GM12878 (cell line): ENCODE measurements at regions not wholly inside any gene's neighbourhood (a gene's known extent, or its start where the extent isn't known, plus 50 kb on each side); places are given as distances from the start of the nearest gene placed in this dataset.

Experiments used
- ATAC-seq: fragments of 200-7000 bp; cut with Tn5 transposase; 3 replicates; pipeline ENCODE4 v1.9.1; 2020; ENCODE audit warnings: mild to moderate bottlenecking, moderate library complexity
- BruUV-seq: library from RNA; stranded (reverse); fragments of 400-500 nt; replicated peaks from 2 replicates; lab custom pipeline; 2021; lab: Mats Ljungman, UMichigan
- CTCF ChIA-PET: fragments of 300-600 bp; sonication (Branson Sonifier 250); formaldehyde crosslinking; extraction: SDS; loops from one replicate; lab custom pipeline; 2021; ENCODE audit warnings: inconsistent platforms; lab: Yijun Ruan, JAX
- POLR2A ChIA-PET: fragments of 350-600 bp; formaldehyde crosslinking; extraction: SDS; loops from one replicate; lab custom pipeline; 2021; ENCODE audit warnings: inconsistent platforms; lab: Charles Lee
- RAD21 ChIA-PET: fragments of 300-600 bp; sonication (Branson Sonifier 250); formaldehyde crosslinking; loops from one replicate; lab custom pipeline; 2023; ENCODE audit warnings: antibody characterized with exemption; ENCODE audit not compliant: unreplicated experiment; lab: Charles Lee
- SMC1A ChIA-PET: fragments of 300-600 bp; sonication (Branson Sonifier 250); formaldehyde crosslinking; loops from one replicate; lab custom pipeline; 2023; ENCODE audit not compliant: unreplicated experiment, uncharacterized antibody; lab: Charles Lee
- DNase-seq: peaks from one replicate; pipeline ENCODE4 v3.0.0-alpha.2; 2011; ENCODE audit warnings: low read depth, low spot score
- FAIRE-seq: peaks from 3 replicates; lab custom pipeline; 2011; peaks lifted over from hg19 to GRCh38; lab: Jason Lieb, UNC
- H2AFZ ChIP-seq: 2 replicates; pipeline ENCODE4 v1.6.0; 2011; ENCODE audit warnings: low read depth, low read length, control low read depth; ENCODE audit not compliant: control insufficient read depth
- H3K27ac ChIP-seq: 2 replicates; pipeline ENCODE4 v1.5.1; 2011; ENCODE audit warnings: control low read depth; ENCODE audit not compliant: control insufficient read depth, insufficient read depth
- H3K27me3 ChIP-seq, 2 experiments: replicated peaks in 1 of 2; 2 replicates each; pipeline versions ENCODE4 v1.6.0 to v1.6.1; 2011; ENCODE audit warnings: low read length in 1 of 2; ENCODE audit not compliant: control insufficient read depth in 2 of 2, insufficient read depth in 2 of 2
- H3K36me3 ChIP-seq, 2 experiments: 2 replicates each; pipeline ENCODE4 v1.5.1; 2011; ENCODE audit warnings: low read length in 1 of 2; ENCODE audit not compliant: control insufficient read depth in 2 of 2, insufficient read depth in 2 of 2
- H3K4me1 ChIP-seq: 2 replicates; pipeline ENCODE4 v1.6.1; 2011; ENCODE audit warnings: mild to moderate bottlenecking, low read length, moderate library complexity, mixed read lengths; ENCODE audit not compliant: control insufficient read depth, insufficient read depth
- H3K4me2 ChIP-seq: 2 replicates; pipeline ENCODE4 v1.6.0; 2011; ENCODE audit warnings: control low read depth; ENCODE audit not compliant: control insufficient read depth, insufficient read depth
- H3K4me3 ChIP-seq: fragments of 200-600 bp; sonication (generic); 2 replicates; pipeline ENCODE4 v1.5.1; 2016
- H3K79me2 ChIP-seq: 2 replicates; pipeline ENCODE4 v1.6.0; 2011; ENCODE audit warnings: low read length; ENCODE audit not compliant: control insufficient read depth, insufficient read depth
- H3K9ac ChIP-seq: 2 replicates; pipeline ENCODE4 v1.8.0; 2011; ENCODE audit warnings: low read length, control low read depth, mixed read lengths; ENCODE audit not compliant: control insufficient read depth, insufficient read depth
- H3K9me3 ChIP-seq: replicated peaks from 3 replicates; pipeline ENCODE4 v1.5.1; 2011; ENCODE audit warnings: mild to moderate bottlenecking, low read length; ENCODE audit not compliant: control insufficient read depth, insufficient read depth
- H4K20me1 ChIP-seq: 2 replicates; pipeline ENCODE4 v1.6.0; 2011; ENCODE audit not compliant: control insufficient read depth, insufficient read depth
- ATF7 ChIP-seq: fragments of 450-650 bp; IDR thresholded peaks from 2 replicates; pipeline ENCODE4 v1.6.1; 2016; ENCODE audit warnings: low read depth, mild to moderate bottlenecking
- GABPA ChIP-seq: IDR thresholded peaks from 2 replicates; pipeline ENCODE4 v1.6.1; 2014; ENCODE audit warnings: antibody characterized with exemption, low read depth, mild to moderate bottlenecking, inconsistent platforms
- NKRF ChIP-seq: fragments of 450-650 bp; conservative IDR thresholded peaks from 2 replicates; pipeline ENCODE4 v1.6.1; 2017; ENCODE audit warnings: mild to moderate bottlenecking, moderate library complexity
- RELA ChIP-seq: fragments of 450-650 bp; IDR thresholded peaks from 2 replicates; pipeline ENCODE4 v1.8.0; 2014; ENCODE audit warnings: borderline replicate concordance; ENCODE audit not compliant: partially characterized antibody
- WGBS: methylation state at CpG from one replicate; pipeline ENCODE4 v1.1.6; 2016; ENCODE audit warnings: low lambda C conversion rate; ENCODE audit not compliant: insufficient replicate concordance, insufficient coverage; ENCODE audit errors: missing lambda C conversion rate; 5-methylcytosine and 5-hydroxymethylcytosine counted together
- in situ Hi-C: fragments of 300-500 bp; cut with MboI; formaldehyde crosslinking; loops from 9 replicates; pipeline ENCODE4 v1.14.3; 2018; ENCODE audit warnings: mixed read lengths
- intact Hi-C: fragments of 100-400 bp; cut with micrococcal nuclease; formaldehyde crosslinking; loops from one replicate; pipeline ENCODE4 v1.14.2; 2022; ENCODE audit not compliant: unreplicated experiment

GRCh38 chr5:155633338-155633957 is 619.9 kb downstream of the KIF4B start:
- ChIA-PET CTCF (interaction anchor here (0.9 kb wide), 1 partner anchor 15 kb away, joined by 3 read pairs; no protein-coding TSS in a partner anchor), RAD21 (no interaction called here), SMC1A (no interaction called here), POLR2A (no interaction called here)
- no TSS peak for BruUV-seq
- H3K4me2 ChIP-seq: no peak overlapping the region
- no peak for TF ChIP-seq RELA
- in situ Hi-C loops (no loop called here), intact Hi-C loops (no loop called here)
- no peak overlapping the region for H2AFZ ChIP-seq
- H3K9me3 ChIP-seq: no peaks in the 10 kb centered on the region
- ATAC-seq (no peak), DNase-seq (no peak), FAIRE-seq (no peak)
- no peaks in the 10 kb centered on the region for H3K79me2 ChIP-seq
- H3K27me3 ChIP-seq: no peaks in the 10 kb centered on the region
- no peaks in the 10 kb centered on the region for H3K4me1 ChIP-seq
- H3K36me3 ChIP-seq: no peaks in the 10 kb centered on the region
- no peak overlapping the region for H3K9ac ChIP-seq
- no peaks in the 10 kb centered on the region for H4K20me1 ChIP-seq
- 27% methylated on average over 3 of the region's 3 CpGs for WGBS
- no peak overlapping the region for H3K27ac ChIP-seq
- no peak overlapping the region for H3K4me3 ChIP-seq

- Histone ChIP-seq H3K27me3 (no peaks in the 10 kb centered on the region), H3K27ac (no peak overlapping the region), H3K79me2 (no peaks in the 10 kb centered on the region), H3K4me3 (no peak overlapping the region), H3K4me2 (no peak overlapping the region), H3K9ac (no peak overlapping the region), H4K20me1 (no peaks in the 10 kb centered on the region), H2AFZ (no peak overlapping the region), H3K4me1 (no peaks in the 10 kb centered on the region), H3K36me3 (no peaks in the 10 kb centered on the region)
- no peak for DNase-seq
- intact Hi-C loops: no loop called here
- ChIA-PET POLR2A (no interaction called here), SMC1A (no interaction called here), CTCF (no interaction called here), RAD21 (no interaction called here)
- in situ Hi-C loops: no loop called here
- FAIRE-seq: no peak
- BruUV-seq: no TSS peak
- WGBS: 0% methylated on average over 2 of the region's 2 CpGs
- no peak for ATAC-seq
- TF ChIP-seq GABPA (no peak), NKRF (no peak), ATF7 (no peak)
- TF ChIP-seq, all 136 proteins: peak for 0
- H3K9me3 ChIP-seq: no peaks in the 10 kb centered on the region
These were observed 636.1 kb downstream of the KIF4B start for GRCh38 chr5:155649666-155650065.
